GM10248 (cell line): ENCODE measurements at regions not wholly inside any gene's neighbourhood (a gene's known extent, or its start where the extent isn't known, plus 50 kb on each side); places are given as distances from the start of the nearest gene placed in this dataset.

Experiments
- CTCF ChIA-PET: fragments of 300-600 bp; sonication (Branson Sonifier 250); formaldehyde crosslinking; extraction: SDS; loops from one replicate; lab custom pipeline; 2021; ENCODE audit warnings: antibody characterized with exemption; lab: Yijun Ruan, JAX
- POLR2A ChIA-PET: fragments of 350-650 bp; sonication (Branson Sonifier 250); formaldehyde crosslinking; extraction: SDS; loops from one replicate; lab custom pipeline; 2020; ENCODE audit warnings: antibody characterized with exemption; lab: Yijun Ruan, JAX
- DNase-seq: peaks from one replicate; pipeline ENCODE4 v3.0.0; 2012; ENCODE audit errors: extremely low spot score
- CTCF ChIP-seq: IDR thresholded peaks from 2 replicates; pipeline ENCODE4 v1.5.1; 2012; ENCODE audit warnings: mild to moderate bottlenecking, low read depth; ENCODE audit errors: extremely low read depth, missing control alignments, control extremely low read depth

- ChIA-PET POLR2A (no interaction called here), CTCF (interaction anchor here (0.9 kb wide), 1 partner anchor 10 kb away, joined by 3 read pairs; no protein-coding TSS in a partner anchor)
- TF ChIP-seq CTCF, result no peak
- DNase-seq, result no peak
Measured at GRCh38 chr12:30021051-30021833, 237.5 kb upstream of the TMTC1 start.

GRCh38 chr12:30019366-30020140, 235.8 kb upstream of the TMTC1 start:
- POLR2A ChIA-PET, result no interaction called here

GRCh38 chr12:30016540-30017055, 232.9 kb upstream of the TMTC1 start:
- no peak for DNase-seq
- POLR2A ChIA-PET, result no interaction called here
- no peak for TF ChIP-seq CTCF
- CTCF ChIA-PET, result no interaction called here

More at GRCh38 chr12:30019366-30020140, 235.8 kb upstream of the TMTC1 start:
- no peak for TF ChIP-seq CTCF
- CTCF ChIA-PET, result no interaction called here
- DNase-seq, result no peak

- ChIA-PET CTCF (interaction anchor here (0.8 kb wide), 1 partner anchor 20 kb away, joined by 3 read pairs; no protein-coding TSS in a partner anchor), POLR2A (no interaction called here)
- no peak for TF ChIP-seq CTCF
- DNase-seq, result no peak
Measured at GRCh38 chr12:30015631-30016337, 232.0 kb upstream of the TMTC1 start.

- CTCF ChIA-PET, result interaction anchor here (0.8 kb wide), 1 partner anchor 19 kb away, joined by 3 read pairs; no protein-coding TSS in a partner anchor
- no peak for TF ChIP-seq CTCF
- POLR2A ChIA-PET, result no interaction called here
- no peak for DNase-seq
Measured at GRCh38 chr12:30014991-30015390, 231.2 kb upstream of the TMTC1 start.
